ENCODE measurements at regions not wholly inside any gene's neighbourhood (a gene's known extent, or its start where the extent isn't known, plus 50 kb on each side); places are given as distances from the start of the nearest gene placed in this dataset.

DNA sequence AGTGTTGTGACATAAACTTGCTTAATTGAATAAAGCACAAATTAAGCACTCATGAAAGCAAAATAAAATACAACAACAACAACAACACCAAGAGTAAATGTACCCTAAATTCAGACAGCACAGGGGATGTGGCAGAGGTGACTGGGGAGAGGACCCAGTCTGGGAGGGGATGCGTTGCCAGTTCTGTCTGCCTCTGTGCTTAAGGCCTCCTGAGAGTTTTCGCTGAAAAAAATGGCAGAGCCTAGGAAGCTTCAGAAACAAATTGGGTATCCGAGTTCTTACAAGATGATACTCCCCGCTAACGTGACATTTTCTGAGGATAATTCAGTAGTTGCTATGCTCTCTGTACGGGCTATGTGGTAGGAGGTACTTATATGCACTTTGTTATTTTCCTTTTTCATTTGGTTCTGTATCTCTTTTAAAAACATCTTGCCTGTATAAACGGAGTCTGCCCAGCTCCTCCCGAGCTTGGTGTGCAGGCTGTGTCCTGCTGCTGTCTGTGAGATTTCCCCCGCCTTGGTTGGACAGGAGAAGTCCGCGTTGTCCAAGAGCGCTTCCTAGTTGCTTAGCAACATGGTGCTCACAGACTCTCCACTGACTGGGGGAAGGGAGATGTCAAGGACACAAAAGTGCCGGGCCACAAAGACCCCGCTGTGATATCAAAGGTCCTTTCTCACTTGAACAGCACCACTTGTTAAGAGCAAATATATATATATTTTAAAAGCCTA, 134.2 kb upstream of the CPHXL start:
- TF ChIP-seq ZNF114 (CRISPR knock-in tag; IDR thresholded peaks at IDR 0.05), result no peak
- no peak for TF ChIP-seq STAT1 (IDR thresholded peaks at IDR 0.05; ENCODE audit: unreplicated experiment)
- TF ChIP-seq, protein P1, sequence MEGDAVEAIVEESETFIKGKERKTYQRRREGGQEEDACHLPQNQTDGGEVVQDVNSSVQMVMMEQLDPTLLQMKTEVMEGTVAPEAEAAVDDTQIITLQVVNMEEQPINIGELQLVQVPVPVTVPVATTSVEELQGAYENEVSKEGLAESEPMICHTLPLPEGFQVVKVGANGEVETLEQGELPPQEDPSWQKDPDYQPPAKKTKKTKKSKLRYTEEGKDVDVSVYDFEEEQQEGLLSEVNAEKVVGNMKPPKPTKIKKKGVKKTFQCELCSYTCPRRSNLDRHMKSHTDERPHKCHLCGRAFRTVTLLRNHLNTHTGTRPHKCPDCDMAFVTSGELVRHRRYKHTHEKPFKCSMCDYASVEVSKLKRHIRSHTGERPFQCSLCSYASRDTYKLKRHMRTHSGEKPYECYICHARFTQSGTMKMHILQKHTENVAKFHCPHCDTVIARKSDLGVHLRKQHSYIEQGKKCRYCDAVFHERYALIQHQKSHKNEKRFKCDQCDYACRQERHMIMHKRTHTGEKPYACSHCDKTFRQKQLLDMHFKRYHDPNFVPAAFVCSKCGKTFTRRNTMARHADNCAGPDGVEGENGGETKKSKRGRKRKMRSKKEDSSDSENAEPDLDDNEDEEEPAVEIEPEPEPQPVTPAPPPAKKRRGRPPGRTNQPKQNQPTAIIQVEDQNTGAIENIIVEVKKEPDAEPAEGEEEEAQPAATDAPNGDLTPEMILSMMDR (conservative IDR thresholded peaks at IDR 0.05; ENCODE audit: low read depth in 2 of 2), result no peak
- TF ChIP-seq NANOG (IDR thresholded peaks at IDR 0.05; ENCODE audit: borderline replicate concordance), result no peak
- no peak for TF ChIP-seq EZH2 (IDR thresholded peaks at IDR 0.05; ENCODE audit: low read depth, unreplicated experiment)
- TF ChIP-seq EZH2phosphoT487 (IDR thresholded peaks at IDR 0.05; ENCODE audit: unreplicated experiment), result no peak
- no peak for TF ChIP-seq POLR2AphosphoS5 (IDR thresholded peaks at IDR 0.05; ENCODE audit: low read depth)
- no peak for TF ChIP-seq ZNF331 (CRISPR knock-in tag; IDR thresholded peaks at IDR 0.05; ENCODE audit: low read depth)
- TF ChIP-seq, protein P2, sequence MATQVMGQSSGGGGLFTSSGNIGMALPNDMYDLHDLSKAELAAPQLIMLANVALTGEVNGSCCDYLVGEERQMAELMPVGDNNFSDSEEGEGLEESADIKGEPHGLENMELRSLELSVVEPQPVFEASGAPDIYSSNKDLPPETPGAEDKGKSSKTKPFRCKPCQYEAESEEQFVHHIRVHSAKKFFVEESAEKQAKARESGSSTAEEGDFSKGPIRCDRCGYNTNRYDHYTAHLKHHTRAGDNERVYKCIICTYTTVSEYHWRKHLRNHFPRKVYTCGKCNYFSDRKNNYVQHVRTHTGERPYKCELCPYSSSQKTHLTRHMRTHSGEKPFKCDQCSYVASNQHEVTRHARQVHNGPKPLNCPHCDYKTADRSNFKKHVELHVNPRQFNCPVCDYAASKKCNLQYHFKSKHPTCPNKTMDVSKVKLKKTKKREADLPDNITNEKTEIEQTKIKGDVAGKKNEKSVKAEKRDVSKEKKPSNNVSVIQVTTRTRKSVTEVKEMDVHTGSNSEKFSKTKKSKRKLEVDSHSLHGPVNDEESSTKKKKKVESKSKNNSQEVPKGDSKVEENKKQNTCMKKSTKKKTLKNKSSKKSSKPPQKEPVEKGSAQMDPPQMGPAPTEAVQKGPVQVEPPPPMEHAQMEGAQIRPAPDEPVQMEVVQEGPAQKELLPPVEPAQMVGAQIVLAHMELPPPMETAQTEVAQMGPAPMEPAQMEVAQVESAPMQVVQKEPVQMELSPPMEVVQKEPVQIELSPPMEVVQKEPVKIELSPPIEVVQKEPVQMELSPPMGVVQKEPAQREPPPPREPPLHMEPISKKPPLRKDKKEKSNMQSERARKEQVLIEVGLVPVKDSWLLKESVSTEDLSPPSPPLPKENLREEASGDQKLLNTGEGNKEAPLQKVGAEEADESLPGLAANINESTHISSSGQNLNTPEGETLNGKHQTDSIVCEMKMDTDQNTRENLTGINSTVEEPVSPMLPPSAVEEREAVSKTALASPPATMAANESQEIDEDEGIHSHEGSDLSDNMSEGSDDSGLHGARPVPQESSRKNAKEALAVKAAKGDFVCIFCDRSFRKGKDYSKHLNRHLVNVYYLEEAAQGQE (IDR thresholded peaks at IDR 0.05; ENCODE audit: unreplicated experiment), result no peak
- TF ChIP-seq, protein P3, sequence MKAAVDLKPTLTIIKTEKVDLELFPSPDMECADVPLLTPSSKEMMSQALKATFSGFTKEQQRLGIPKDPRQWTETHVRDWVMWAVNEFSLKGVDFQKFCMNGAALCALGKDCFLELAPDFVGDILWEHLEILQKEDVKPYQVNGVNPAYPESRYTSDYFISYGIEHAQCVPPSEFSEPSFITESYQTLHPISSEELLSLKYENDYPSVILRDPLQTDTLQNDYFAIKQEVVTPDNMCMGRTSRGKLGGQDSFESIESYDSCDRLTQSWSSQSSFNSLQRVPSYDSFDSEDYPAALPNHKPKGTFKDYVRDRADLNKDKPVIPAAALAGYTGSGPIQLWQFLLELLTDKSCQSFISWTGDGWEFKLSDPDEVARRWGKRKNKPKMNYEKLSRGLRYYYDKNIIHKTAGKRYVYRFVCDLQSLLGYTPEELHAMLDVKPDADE (IDR thresholded peaks at IDR 0.05), result no peak
- no peak for TF ChIP-seq CREB1 (CRISPR knock-in tag; IDR thresholded peaks at IDR 0.05; ENCODE audit: low read depth)
- TF ChIP-seq, protein P4, sequence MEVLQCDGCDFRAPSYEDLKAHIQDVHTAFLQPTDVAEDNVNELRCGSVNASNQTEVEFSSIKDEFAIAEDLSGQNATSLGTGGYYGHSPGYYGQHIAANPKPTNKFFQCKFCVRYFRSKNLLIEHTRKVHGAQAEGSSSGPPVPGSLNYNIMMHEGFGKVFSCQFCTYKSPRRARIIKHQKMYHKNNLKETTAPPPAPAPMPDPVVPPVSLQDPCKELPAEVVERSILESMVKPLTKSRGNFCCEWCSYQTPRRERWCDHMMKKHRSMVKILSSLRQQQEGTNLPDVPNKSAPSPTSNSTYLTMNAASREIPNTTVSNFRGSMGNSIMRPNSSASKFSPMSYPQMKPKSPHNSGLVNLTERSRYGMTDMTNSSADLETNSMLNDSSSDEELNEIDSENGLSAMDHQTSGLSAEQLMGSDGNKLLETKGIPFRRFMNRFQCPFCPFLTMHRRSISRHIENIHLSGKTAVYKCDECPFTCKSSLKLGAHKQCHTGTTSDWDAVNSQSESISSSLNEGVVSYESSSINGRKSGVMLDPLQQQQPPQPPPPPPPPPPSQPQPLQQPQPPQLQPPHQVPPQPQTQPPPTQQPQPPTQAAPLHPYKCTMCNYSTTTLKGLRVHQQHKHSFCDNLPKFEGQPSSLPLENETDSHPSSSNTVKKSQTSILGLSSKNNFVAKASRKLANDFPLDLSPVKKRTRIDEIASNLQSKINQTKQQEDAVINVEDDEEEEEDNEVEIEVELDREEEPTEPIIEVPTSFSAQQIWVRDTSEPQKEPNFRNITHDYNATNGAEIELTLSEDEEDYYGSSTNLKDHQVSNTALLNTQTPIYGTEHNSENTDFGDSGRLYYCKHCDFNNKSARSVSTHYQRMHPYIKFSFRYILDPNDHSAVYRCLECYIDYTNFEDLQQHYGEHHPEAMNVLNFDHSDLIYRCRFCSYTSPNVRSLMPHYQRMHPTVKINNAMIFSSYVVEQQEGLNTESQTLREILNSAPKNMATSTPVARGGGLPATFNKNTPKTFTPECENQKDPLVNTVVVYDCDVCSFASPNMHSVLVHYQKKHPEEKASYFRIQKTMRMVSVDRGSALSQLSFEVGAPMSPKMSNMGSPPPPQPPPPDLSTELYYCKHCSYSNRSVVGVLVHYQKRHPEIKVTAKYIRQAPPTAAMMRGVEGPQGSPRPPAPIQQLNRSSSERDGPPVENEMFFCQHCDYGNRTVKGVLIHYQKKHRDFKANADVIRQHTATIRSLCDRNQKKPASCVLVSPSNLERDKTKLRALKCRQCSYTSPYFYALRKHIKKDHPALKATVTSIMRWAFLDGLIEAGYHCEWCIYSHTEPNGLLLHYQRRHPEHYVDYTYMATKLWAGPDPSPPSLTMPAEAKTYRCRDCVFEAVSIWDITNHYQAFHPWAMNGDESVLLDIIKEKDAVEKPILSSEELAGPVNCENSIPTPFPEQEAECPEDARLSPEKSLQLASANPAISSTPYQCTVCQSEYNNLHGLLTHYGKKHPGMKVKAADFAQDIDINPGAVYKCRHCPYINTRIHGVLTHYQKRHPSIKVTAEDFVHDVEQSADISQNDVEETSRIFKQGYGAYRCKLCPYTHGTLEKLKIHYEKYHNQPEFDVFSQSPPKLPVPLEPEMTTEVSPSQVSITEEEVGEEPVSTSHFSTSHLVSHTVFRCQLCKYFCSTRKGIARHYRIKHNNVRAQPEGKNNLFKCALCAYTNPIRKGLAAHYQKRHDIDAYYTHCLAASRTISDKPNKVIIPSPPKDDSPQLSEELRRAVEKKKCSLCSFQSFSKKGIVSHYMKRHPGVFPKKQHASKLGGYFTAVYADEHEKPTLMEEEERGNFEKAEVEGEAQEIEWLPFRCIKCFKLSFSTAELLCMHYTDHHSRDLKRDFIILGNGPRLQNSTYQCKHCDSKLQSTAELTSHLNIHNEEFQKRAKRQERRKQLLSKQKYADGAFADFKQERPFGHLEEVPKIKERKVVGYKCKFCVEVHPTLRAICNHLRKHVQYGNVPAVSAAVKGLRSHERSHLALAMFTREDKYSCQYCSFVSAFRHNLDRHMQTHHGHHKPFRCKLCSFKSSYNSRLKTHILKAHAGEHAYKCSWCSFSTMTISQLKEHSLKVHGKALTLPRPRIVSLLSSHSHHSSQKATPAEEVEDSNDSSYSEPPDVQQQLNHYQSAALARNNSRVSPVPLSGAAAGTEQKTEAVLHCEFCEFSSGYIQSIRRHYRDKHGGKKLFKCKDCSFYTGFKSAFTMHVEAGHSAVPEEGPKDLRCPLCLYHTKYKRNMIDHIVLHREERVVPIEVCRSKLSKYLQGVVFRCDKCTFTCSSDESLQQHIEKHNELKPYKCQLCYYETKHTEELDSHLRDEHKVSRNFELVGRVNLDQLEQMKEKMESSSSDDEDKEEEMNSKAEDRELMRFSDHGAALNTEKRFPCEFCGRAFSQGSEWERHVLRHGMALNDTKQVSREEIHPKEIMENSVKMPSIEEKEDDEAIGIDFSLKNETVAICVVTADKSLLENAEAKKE (CRISPR knock-in tag; IDR thresholded peaks at IDR 0.05), result no peak
- no peak for TF ChIP-seq JUNB (IDR thresholded peaks at IDR 0.05; ENCODE audit: unreplicated experiment)
- DNase-seq (ENCODE audit: low spot score), result peak; percentile 28
- Histone ChIP-seq H3F3A (replicated peaks; ENCODE audit: low read depth) (no peaks in the 10 kb centered on the region), H4K20me1 (replicated peaks; ENCODE audit: insufficient read depth) (peaks cover 3% of the 10 kb centered on the region; the same call in 1 of the 2 replicates), H3K79me2 (replicated peaks; ENCODE audit: insufficient read depth) (no peaks in the 10 kb centered on the region), H3K27me3 (ENCODE audit: insufficient read depth) (no peaks in the 10 kb centered on the region; the same call in 1 of the 2 replicates), H3K4me2 (no peak overlapping the region), H3K36me3 (ENCODE audit: insufficient read depth) (no peaks in the 10 kb centered on the region), H3K27ac (ENCODE audit: low read depth) (no peak overlapping the region), H3K4me1 (ENCODE audit: insufficient read depth) (no peaks in the 10 kb centered on the region), H3K4me3 (no peak overlapping the region), H2AFZ (no peak overlapping the region; the same call in 1 of the 2 replicates), H3K9me2 (ENCODE audit: insufficient read depth) (no peaks in the 10 kb centered on the region)
- Mint-ChIP-seq H3K36me3 (ENCODE audit: low read depth) (no peaks in the 10 kb centered on the region), H3K27ac (no peak overlapping the region), H3K4me1 (no peaks in the 10 kb centered on the region), H3K4me3 (no peak overlapping the region), H3K27me3 (ENCODE audit: insufficient read depth, low read depth, poor library complexity) (peaks cover 4% of the 10 kb centered on the region), H3K9me3 (peaks cover 48% of the 10 kb centered on the region)
- ATAC-seq, result no peak

Measured in GM23338 (cell line).